HEK293T (cell line): ENCODE measurements at regions not wholly inside any gene's neighbourhood (a gene's known extent, or its start where the extent isn't known, plus 50 kb on each side); places are given as distances from the start of the nearest gene placed in this dataset.

Source experiments
- CTCF ChIA-PET: fragments of 350-600 bp; formaldehyde crosslinking; extraction: SDS; loops from one replicate; lab custom pipeline; 2021; ENCODE audit warnings: antibody characterized with exemption, inconsistent platforms; lab: Yijun Ruan, JAX
- POLR2A ChIA-PET: fragments of 350-600 bp; formaldehyde crosslinking; extraction: SDS; loops from one replicate; lab custom pipeline; 2020; ENCODE audit warnings: antibody characterized with exemption, inconsistent platforms; lab: Yijun Ruan, JAX
- DNase-seq: peaks from one replicate; pipeline ENCODE4 v3.0.0; 2012; ENCODE audit warnings: mixed read lengths; ENCODE audit errors: extremely low spot score
- ARNT ChIP-seq: fragments of 450-650 bp; IDR thresholded peaks from 2 replicates; pipeline ENCODE4 v1.6.1; 2017; ENCODE audit warnings: mild to moderate bottlenecking
- BHLHE40 ChIP-seq: fragments of 450-650 bp; IDR thresholded peaks from 2 replicates; pipeline ENCODE4 v1.6.1; 2016; ENCODE audit warnings: mild to moderate bottlenecking, moderate library complexity, borderline replicate concordance
- CTBP1 ChIP-seq: fragments of 450-650 bp; IDR thresholded peaks from 2 replicates; pipeline ENCODE4 v1.6.1; 2016; ENCODE audit warnings: borderline replicate concordance
- ELF4 ChIP-seq: fragments of 450-650 bp; IDR thresholded peaks from 2 replicates; pipeline ENCODE4 v1.6.1; 2017; ENCODE audit warnings: antibody characterized with exemption
- FOXA1 ChIP-seq: fragments of 450-650 bp; IDR thresholded peaks from 2 replicates; pipeline ENCODE4 v1.6.1; 2016; ENCODE audit warnings: mild to moderate bottlenecking
- FOXK2 ChIP-seq: fragments of 450-650 bp; IDR thresholded peaks from 2 replicates; pipeline ENCODE4 v1.6.1; 2016; ENCODE audit warnings: mild to moderate bottlenecking
- FOXM1 ChIP-seq: fragments of 450-650 bp; IDR thresholded peaks from 2 replicates; pipeline ENCODE4 v1.6.1; 2017; ENCODE audit warnings: mild to moderate bottlenecking, borderline replicate concordance
- HDGF ChIP-seq: fragments of 450-650 bp; IDR thresholded peaks from 2 replicates; pipeline ENCODE4 v1.6.1; 2017; ENCODE audit warnings: antibody characterized with exemption, borderline replicate concordance
- L3MBTL2 ChIP-seq: fragments of 450-650 bp; conservative IDR thresholded peaks from 2 replicates; pipeline ENCODE4 v1.6.1; 2016; ENCODE audit warnings: mild to moderate bottlenecking
- LEF1 ChIP-seq: fragments of 450-650 bp; IDR thresholded peaks from 2 replicates; pipeline ENCODE4 v1.6.1; 2017; ENCODE audit warnings: mild to moderate bottlenecking, borderline replicate concordance
- NFRKB ChIP-seq: fragments of 450-650 bp; IDR thresholded peaks from 2 replicates; pipeline ENCODE4 v1.6.1; 2016; ENCODE audit warnings: mild to moderate bottlenecking, moderate library complexity
- PKNOX1 ChIP-seq: fragments of 450-650 bp; IDR thresholded peaks from 2 replicates; pipeline ENCODE4 v1.6.1; 2016
- SP1 ChIP-seq: fragments of 450-650 bp; IDR thresholded peaks from 2 replicates; pipeline ENCODE4 v1.6.1; 2017
- SUZ12 ChIP-seq: fragments of 450-650 bp; IDR thresholded peaks from 2 replicates; pipeline ENCODE4 v1.6.1; 2016; ENCODE audit warnings: mild to moderate bottlenecking
- TARDBP ChIP-seq: fragments of 450-650 bp; IDR thresholded peaks from 2 replicates; pipeline ENCODE4 v1.6.1; 2016
- ZNF384 ChIP-seq: fragments of 450-650 bp; IDR thresholded peaks from 2 replicates; pipeline ENCODE4 v1.6.1; 2016

GRCh38 chr10:128781637-128782036 lies 655.4 kb upstream of the MKI67 start:
- ChIA-PET CTCF (no interaction called here), POLR2A (no interaction called here)
- DNase-seq: no peak
- TF ChIP-seq BHLHE40 (no peak), PKNOX1 (no peak), SUZ12 (no peak), FOXA1 (no peak), CTBP1 (no peak), TARDBP (no peak), ELF4 (no peak), NFRKB (no peak), SP1 (no peak), LEF1 (no peak), L3MBTL2 (no peak), HDGF (no peak), FOXK2 (no peak), FOXM1 (no peak), ZNF384 (no peak), ARNT (no peak)

GRCh38 chr10:128784444-128784843 lies 658.2 kb upstream of the MKI67 start:
- no peak for TF ChIP-seq NFRKB
- TF ChIP-seq LEF1: no peak
- TF ChIP-seq FOXK2: no peak
- TF ChIP-seq TARDBP: no peak
- TF ChIP-seq HDGF: no peak
- no peak for TF ChIP-seq FOXA1
- no peak for TF ChIP-seq BHLHE40

GRCh38 chr10:128792426-128793140 lies 666.4 kb upstream of the MKI67 start:
- TF ChIP-seq CTBP1 (no peak), TARDBP (no peak), ELF4 (no peak), SUZ12 (no peak), FOXM1 (no peak), NFRKB (no peak), FOXK2 (no peak), SP1 (no peak)
- CTCF ChIA-PET: no interaction called here
- POLR2A ChIA-PET: no interaction called here
- no peak for DNase-seq

More at GRCh38 chr10:128784444-128784843, 658.2 kb upstream of the MKI67 start:
- POLR2A ChIA-PET: no interaction called here
- DNase-seq: no peak
- CTCF ChIA-PET: no interaction called here

GRCh38 chr10:128793726-128794655 lies 667.8 kb upstream of the MKI67 start:
- TF ChIP-seq NFRKB (no peak), LEF1 (no peak), SP1 (no peak), FOXM1 (no peak), SUZ12 (no peak), L3MBTL2 (no peak), FOXK2 (no peak), FOXA1 (no peak), CTBP1 (no peak), BHLHE40 (no peak), ELF4 (no peak), HDGF (no peak), ARNT (no peak), PKNOX1 (no peak)
- POLR2A ChIA-PET: no interaction called here
- DNase-seq: no peak
- CTCF ChIA-PET: no interaction called here

- TF ChIP-seq FOXA1 (no peak), FOXM1 (no peak), ARNT (no peak), SUZ12 (no peak), NFRKB (no peak), FOXK2 (no peak), TARDBP (no peak), ELF4 (no peak), CTBP1 (no peak), BHLHE40 (no peak)
- DNase-seq: no peak
- ChIA-PET CTCF (interaction anchor here (0.7 kb wide), 1 partner anchor 72 kb away, joined by 4 read pairs; no protein-coding TSS in a partner anchor), POLR2A (no interaction called here)
Measured at GRCh38 chr10:128796396-128796912, 670.2 kb upstream of the MKI67 start.

- TF ChIP-seq NFRKB (no peak), FOXK2 (no peak), PKNOX1 (no peak)
- ChIA-PET POLR2A (no interaction called here), CTCF (no interaction called here)
- DNase-seq: no peak
Measured at GRCh38 chr10:128802062-128802461, 665.0 kb upstream of the MGMT start.
